CD14-positive monocyte (primary cell): ENCODE measurements at regions not wholly inside any gene's neighbourhood (a gene's known extent, or its start where the extent isn't known, plus 50 kb on each side); places are given as distances from the start of the nearest gene placed in this dataset.

Experiments used
- DNase-seq, 3 donors: peaks; one replicate each; pipeline ENCODE4 v3.0.0-alpha.2; 2011 to 2022
- H2AFZ ChIP-seq: 2 replicates; pipeline ENCODE4 v1.6.0; 2012; ENCODE audit warnings: mild to moderate bottlenecking, low read depth, low read length, inconsistent platforms; ENCODE audit not compliant: insufficient read depth, poor library complexity, severe bottlenecking
- H3K27ac ChIP-seq, 2 donors: 1 replicate in 1 of 2; 2 replicates in 1 of 2; pipeline ENCODE4 v1.5.1; 2012 to 2013; ENCODE audit warnings: low read length in 2 of 2, control low read depth in 1 of 2, inconsistent platforms in 1 of 2, low read depth in 1 of 2, mild to moderate bottlenecking in 1 of 2
- H3K27me3 ChIP-seq, 2 donors: one replicate each; pipeline versions ENCODE4 v1.6.0 to v1.6.1; 2011 to 2013; ENCODE audit warnings: low read length in 2 of 2; ENCODE audit not compliant: control insufficient read depth in 2 of 2, insufficient read depth in 2 of 2
- H3K36me3 ChIP-seq, 2 donors: replicated peaks in 1 of 2; 1 replicate in 1 of 2; 2 replicates in 1 of 2; pipeline versions ENCODE4 v1.5.1 to v1.6.1; 2012 to 2013; ENCODE audit warnings: low read length in 2 of 2, control low read depth in 1 of 2, inconsistent platforms in 1 of 2, mild to moderate bottlenecking in 1 of 2; ENCODE audit not compliant: insufficient read depth in 2 of 2, control insufficient read depth in 1 of 2
- H3K4me1 ChIP-seq, 2 donors: 1 replicate in 1 of 2; 2 replicates in 1 of 2; pipeline versions ENCODE4 v1.5.1 to v1.6.1; 2012 to 2013; ENCODE audit warnings: low read length in 2 of 2, control low read depth in 1 of 2, inconsistent platforms in 1 of 2, mild to moderate bottlenecking in 1 of 2, moderate library complexity in 1 of 2; ENCODE audit not compliant: insufficient read depth in 2 of 2, control insufficient read depth in 1 of 2
- H3K4me2 ChIP-seq: replicated peaks from 2 replicates; pipeline ENCODE3; 2012; ENCODE audit warnings: low read length, moderate library complexity, mild to moderate bottlenecking; ENCODE audit not compliant: poor library complexity, severe bottlenecking; ENCODE audit errors: extremely low read depth
- H3K4me3 ChIP-seq, 3 experiments: fragments of 200-600 bp in 1 of 3; sonication (generic) in 1 of 3; replicated peaks in 1 of 3; 1 replicate in 2 of 3; 2 replicates in 1 of 3; pipeline ENCODE4 v1.5.1; 2011 to 2013; ENCODE audit warnings: low read length in 3 of 3, mild to moderate bottlenecking in 3 of 3, control low read depth in 2 of 3, low read depth in 2 of 3, inconsistent platforms in 1 of 3, moderate library complexity in 1 of 3
- H3K79me2 ChIP-seq: 2 replicates; pipeline ENCODE4 v1.6.0; 2012; ENCODE audit warnings: mild to moderate bottlenecking, control low read depth, inconsistent platforms, low read length, moderate library complexity; ENCODE audit not compliant: insufficient read depth
- H3K9ac ChIP-seq: 2 replicates; pipeline ENCODE4 v1.6.0; 2017; ENCODE audit warnings: low read length, mild to moderate bottlenecking; ENCODE audit not compliant: insufficient read depth, poor library complexity, severe bottlenecking
- H3K9me3 ChIP-seq, 2 donors: replicated peaks in 1 of 2; 1 replicate in 1 of 2; 2 replicates in 1 of 2; pipeline versions ENCODE4 v1.5.1 to v1.6.1; 2012 to 2013; ENCODE audit warnings: low read length in 2 of 2, control low read depth in 1 of 2; ENCODE audit not compliant: control insufficient read depth in 1 of 2, insufficient read depth in 1 of 2
- H4K20me1 ChIP-seq: 2 replicates; pipeline ENCODE4 v1.6.0; 2012; ENCODE audit warnings: mild to moderate bottlenecking, low read length, control low read depth, moderate library complexity; ENCODE audit not compliant: insufficient read depth
- H3K27ac Mint-ChIP-seq, 7 donors: one replicate each; pipeline ENCODE4 v1.8.0; 2020; ENCODE audit warnings: mild to moderate bottlenecking in 7 of 7, mixed read lengths in 7 of 7, moderate library complexity in 6 of 7, inconsistent platforms in 2 of 7
- H3K27me3 Mint-ChIP-seq, 3 donors: one replicate each; pipeline ENCODE4 v1.8.0; 2021 to 2022; ENCODE audit warnings: low read depth in 3 of 3, mild to moderate bottlenecking in 3 of 3, mixed read lengths in 3 of 3, moderate library complexity in 3 of 3, inconsistent platforms in 1 of 3
- H3K36me3 Mint-ChIP-seq, 2 donors: one replicate each; pipeline ENCODE4 v1.8.0; 2020; ENCODE audit warnings: mixed read lengths in 2 of 2, inconsistent platforms in 1 of 2, mild to moderate bottlenecking in 1 of 2
- H3K4me1 Mint-ChIP-seq: one replicate; pipeline ENCODE4 v1.8.0; 2020; ENCODE audit warnings: mild to moderate bottlenecking, mixed read lengths
- H3K4me3 Mint-ChIP-seq, 2 donors: one replicate each; pipeline ENCODE4 v1.8.0; 2020; ENCODE audit warnings: mild to moderate bottlenecking in 2 of 2, mixed read lengths in 2 of 2, moderate library complexity in 1 of 2
- H3K9me3 Mint-ChIP-seq, 7 donors: one replicate each; pipeline ENCODE4 v1.8.0; 2020 to 2022; ENCODE audit warnings: mixed read lengths in 7 of 7, mild to moderate bottlenecking in 6 of 7, moderate library complexity in 6 of 7, inconsistent platforms in 2 of 7
- CTCF ChIP-seq: fragments of 200-600 bp; IDR thresholded peaks from one replicate; pipeline ENCODE4 v1.8.0; 2022; ENCODE audit warnings: antibody characterized with exemption, mild to moderate bottlenecking
- WGBS: methylation state at CpG from one replicate; pipeline ENCODE4 v1.1.5; 2013; ENCODE audit warnings: missing lambda C conversion rate; ENCODE audit not compliant: insufficient coverage; 5-methylcytosine and 5-hydroxymethylcytosine counted together
- intact Hi-C, 2 donors: fragments of 100-400 bp; cut with micrococcal nuclease; formaldehyde crosslinking; loops; one replicate each; pipeline versions ENCODE4 v1.15.0 to v1.15.1; 2023

- no peak for TF ChIP-seq CTCF
- H3K36me3 Mint-ChIP-seq: no peaks in the 10 kb centered on the region
- Histone ChIP-seq H3K9me3 (no peaks in the 10 kb centered on the region), H2AFZ (no peak overlapping the region), H3K9ac (no peak overlapping the region), H3K27ac (no peak overlapping the region), H3K4me2 (no peak overlapping the region), H3K4me1 (peaks cover 17 to 20% of the 10 kb centered on the region in 2 donors), H3K79me2 (no peaks in the 10 kb centered on the region), H3K27me3 (no peaks in the 10 kb centered on the region), H3K36me3 (no peaks in the 10 kb centered on the region), H4K20me1 (no peaks in the 10 kb centered on the region), H3K4me3 (no peak overlapping the region)
- WGBS: 0% methylated on average over 2 of the region's 3 CpGs
- no peaks in the 10 kb centered on the region for H3K27me3 Mint-ChIP-seq
- no peak overlapping the region for H3K27ac Mint-ChIP-seq
- DNase-seq: no peak
- peaks cover 34% of the 10 kb centered on the region for H3K4me1 Mint-ChIP-seq
- intact Hi-C loops: no loop called here
- H3K4me3 Mint-ChIP-seq: no peak overlapping the region
- H3K9me3 Mint-ChIP-seq: no peaks in the 10 kb centered on the region
These were observed 119.8 kb upstream of the TEX13D start for GRCh38 chrX:124212622-124213021.

GRCh38 chrX:124215786-124216185 lies 116.7 kb upstream of the TEX13D start:
- no peaks in the 10 kb centered on the region for H3K36me3 Mint-ChIP-seq
- peaks cover 22 to 26% of the 10 kb centered on the region in 2 donors for H3K4me1 ChIP-seq
- H3K27me3 ChIP-seq: no peaks in the 10 kb centered on the region
- no peak for DNase-seq
- no peaks in the 10 kb centered on the region for H3K36me3 ChIP-seq
- H3K4me1 Mint-ChIP-seq: peaks cover 54% of the 10 kb centered on the region
- H3K4me2 ChIP-seq: no peak overlapping the region
- H3K27ac Mint-ChIP-seq: no peak overlapping the region
- H3K9ac ChIP-seq: no peak overlapping the region
- WGBS: no CpG with 5 or more reads among the region's 4 CpGs
- peaks cover 0 to 2% (median 0%) of the 10 kb centered on the region in 7 donors for H3K9me3 Mint-ChIP-seq
- no peak overlapping the region for H3K4me3 ChIP-seq
- intact Hi-C loops: no loop called here
- no peaks in the 10 kb centered on the region for H3K79me2 ChIP-seq
- H2AFZ ChIP-seq: no peak overlapping the region
- H3K27me3 Mint-ChIP-seq: peaks cover 0 to 1% (median 0%) of the 10 kb centered on the region in 3 donors
- H3K9me3 ChIP-seq: no peaks in the 10 kb centered on the region
- H4K20me1 ChIP-seq: no peaks in the 10 kb centered on the region
- no peak for TF ChIP-seq CTCF
- no peak overlapping the region for H3K27ac ChIP-seq
- no peak overlapping the region for H3K4me3 Mint-ChIP-seq
